ENCODE measurements at regions not wholly inside any gene's neighbourhood (a gene's known extent, or its start where the extent isn't known, plus 50 kb on each side); places are given as distances from the start of the nearest gene placed in this dataset.

GRCh38 chr5:161190086-161190485, 338.1 kb upstream of the ATP10B start:
- no peak for TF ChIP-seq CTCF (IDR thresholded peaks at IDR 0.05)
- no peak for TF ChIP-seq ZFX (IDR thresholded peaks at IDR 0.05; ENCODE audit: borderline replicate concordance)

All from 22Rv1 (cell line).